Kidney (tissue), 13 donors: ENCODE measurements at regions not wholly inside any gene's neighbourhood (a gene's known extent, or its start where the extent isn't known, plus 50 kb on each side); places are given as distances from the start of the nearest gene placed in this dataset.

Source experiments
- DNase-seq, 5 donors: peaks; one replicate each; pipeline ENCODE4 v3.0.0-alpha.2; 2013 to 2020
- FAIRE-seq: peaks from 2 replicates; lab custom pipeline; 2012; peaks lifted over from hg19 to GRCh38; lab: Jason Lieb, UNC
- H3K27ac ChIP-seq, 2 donors: one replicate each; pipeline ENCODE4 v1.7.0; 2013; ENCODE audit warnings: low read depth in 2 of 2, low read length in 2 of 2, inconsistent platforms in 1 of 2
- H3K27me3 ChIP-seq: one replicate; pipeline ENCODE4 v1.7.1; 2013; ENCODE audit warnings: low read length, inconsistent platforms; ENCODE audit not compliant: control insufficient read depth, insufficient read depth
- H3K36me3 ChIP-seq, 3 donors: one replicate each; pipeline versions ENCODE4 v1.7.0 to v1.7.1; 2013; ENCODE audit warnings: low read length in 3 of 3, control low read depth in 1 of 3, inconsistent platforms in 1 of 3; ENCODE audit not compliant: insufficient read depth in 3 of 3, control insufficient read depth in 2 of 3
- H3K4me1 ChIP-seq, 3 donors: one replicate each; pipeline versions ENCODE4 v1.7.0 to v1.7.1; 2013; ENCODE audit warnings: low read length in 3 of 3, inconsistent platforms in 1 of 3, low read depth in 1 of 3; ENCODE audit not compliant: control insufficient read depth in 2 of 3, insufficient read depth in 2 of 3
- H3K4me3 ChIP-seq, 3 donors: one replicate each; pipeline versions ENCODE4 v1.7.0 to v1.8.1; 2013; ENCODE audit warnings: low read length in 3 of 3, control low read depth in 1 of 3, inconsistent platforms in 1 of 3
- H3K9ac ChIP-seq, 3 donors: one replicate each; pipeline versions ENCODE4 v1.7.0 to v1.7.1; 2013; ENCODE audit warnings: low read length in 3 of 3, control low read depth in 1 of 3, inconsistent platforms in 1 of 3
- H3K9me3 ChIP-seq, 3 donors: one replicate each; pipeline versions ENCODE4 v1.7.0 to v1.7.1; 2013; ENCODE audit warnings: low read length in 3 of 3, control low read depth in 1 of 3, inconsistent platforms in 1 of 3; ENCODE audit not compliant: control insufficient read depth in 2 of 3, insufficient read depth in 1 of 3
- intact Hi-C: fragments of 100-400 bp; cut with DNase I; formaldehyde crosslinking; loops from one replicate; pipeline ENCODE4 v1.11.1; 2022
- TF ChIP-seq, protein P1 (sequence below): IDR thresholded peaks from 3 replicates; pipeline ENCODE4 v1.5.1; 2012; ENCODE audit warnings: mild to moderate bottlenecking, moderate library complexity, borderline replicate concordance; ENCODE audit not compliant: insufficient read depth; ENCODE audit errors: extremely low read depth
- donor health status: control.
- donor health status: control.
- donor health status: control.
- donor health status: control.
- donor health status: control.
- donor health status: DM: yes; HTN: yes; CAD: no.
- donor health status: Normal renal cell carcinoma (clear cell type).

DNA sequence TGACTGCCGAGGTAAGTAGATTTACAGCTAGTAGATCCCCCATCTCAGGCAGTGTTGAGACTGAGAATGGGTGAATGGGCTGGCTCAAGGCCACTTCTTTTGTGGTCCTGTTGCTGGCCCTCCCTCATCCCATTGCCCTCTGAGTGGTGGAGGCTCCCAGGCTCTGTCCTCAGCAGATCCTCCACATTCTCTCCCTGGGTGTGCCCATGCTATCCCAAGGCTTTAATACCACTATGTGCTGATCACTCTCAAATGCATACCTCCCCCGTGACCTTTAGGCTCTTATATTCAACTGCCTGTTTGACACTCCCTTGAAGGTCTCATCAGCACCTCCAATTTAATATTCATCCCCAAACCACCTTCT lies 271.8 kb downstream of the GLI2 start:
- Histone ChIP-seq H3K9me3 (peaks cover 0 to 1% (median 0%) of the 10 kb centered on the region in 3 donors), H3K4me3 (no peak overlapping the region), H3K27ac (no peak overlapping the region), H3K36me3 (no peaks in the 10 kb centered on the region), H3K4me1 (no peaks in the 10 kb centered on the region), H3K9ac (no peak overlapping the region), H3K27me3 (no peaks in the 10 kb centered on the region)
- FAIRE-seq, result no peak
- no peak for DNase-seq
- intact Hi-C loops, result no loop called here
- TF ChIP-seq, protein P1, sequence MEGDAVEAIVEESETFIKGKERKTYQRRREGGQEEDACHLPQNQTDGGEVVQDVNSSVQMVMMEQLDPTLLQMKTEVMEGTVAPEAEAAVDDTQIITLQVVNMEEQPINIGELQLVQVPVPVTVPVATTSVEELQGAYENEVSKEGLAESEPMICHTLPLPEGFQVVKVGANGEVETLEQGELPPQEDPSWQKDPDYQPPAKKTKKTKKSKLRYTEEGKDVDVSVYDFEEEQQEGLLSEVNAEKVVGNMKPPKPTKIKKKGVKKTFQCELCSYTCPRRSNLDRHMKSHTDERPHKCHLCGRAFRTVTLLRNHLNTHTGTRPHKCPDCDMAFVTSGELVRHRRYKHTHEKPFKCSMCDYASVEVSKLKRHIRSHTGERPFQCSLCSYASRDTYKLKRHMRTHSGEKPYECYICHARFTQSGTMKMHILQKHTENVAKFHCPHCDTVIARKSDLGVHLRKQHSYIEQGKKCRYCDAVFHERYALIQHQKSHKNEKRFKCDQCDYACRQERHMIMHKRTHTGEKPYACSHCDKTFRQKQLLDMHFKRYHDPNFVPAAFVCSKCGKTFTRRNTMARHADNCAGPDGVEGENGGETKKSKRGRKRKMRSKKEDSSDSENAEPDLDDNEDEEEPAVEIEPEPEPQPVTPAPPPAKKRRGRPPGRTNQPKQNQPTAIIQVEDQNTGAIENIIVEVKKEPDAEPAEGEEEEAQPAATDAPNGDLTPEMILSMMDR, result no peak

DNA sequence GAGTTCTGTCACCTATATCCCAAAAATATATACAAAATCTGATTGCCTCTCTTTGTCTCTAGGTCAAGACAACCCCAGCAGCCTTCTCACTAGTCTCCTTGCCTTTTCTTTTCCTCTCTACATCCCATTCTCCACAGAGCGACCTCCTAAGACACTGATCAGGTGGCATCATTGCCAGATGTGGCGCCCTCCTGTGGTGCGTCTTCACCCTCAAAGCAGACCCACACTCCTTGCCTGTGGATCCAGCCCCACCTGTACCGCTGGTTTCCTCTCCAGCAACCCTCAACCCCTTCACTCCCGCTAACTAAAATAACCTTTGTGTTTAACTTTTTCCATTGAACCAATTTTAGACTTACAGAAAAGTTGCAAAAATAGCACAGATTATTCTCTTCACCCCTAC lies 273.3 kb downstream of the GLI2 start:
- intact Hi-C loops, result no loop called here
- no peak for FAIRE-seq
- no peak overlapping the region for H3K9ac ChIP-seq

DNA sequence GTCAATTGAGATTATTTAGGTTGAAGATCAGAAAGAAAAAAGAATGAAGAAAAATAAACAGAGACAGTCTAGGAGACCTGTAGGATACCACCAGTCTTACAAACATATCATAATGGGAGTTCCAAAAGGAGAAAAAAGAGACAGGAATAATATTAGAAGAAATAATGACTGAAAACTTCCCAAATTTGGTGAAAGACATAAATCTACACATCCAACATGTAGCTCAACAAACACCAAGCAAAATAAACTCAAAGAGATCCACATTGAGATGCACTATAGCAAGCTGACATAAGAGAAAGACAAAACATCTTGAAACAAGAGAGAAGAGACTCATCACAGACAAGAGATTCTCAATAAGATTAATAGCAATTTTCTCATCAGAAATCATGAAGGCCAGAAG lies 274.0 kb downstream of the TFCP2L1 start:
- TF ChIP-seq, protein P1, result no peak
- Histone ChIP-seq H3K36me3 (no peaks in the 10 kb centered on the region), H3K4me3 (no peak overlapping the region), H3K27ac (no peak overlapping the region), H3K27me3 (no peaks in the 10 kb centered on the region), H3K9ac (no peak overlapping the region), H3K9me3 (peaks cover 0 to 2% (median 1%) of the 10 kb centered on the region in 3 donors), H3K4me1 (no peaks in the 10 kb centered on the region)
- FAIRE-seq (no peak), DNase-seq (no peak)
- intact Hi-C loops, result no loop called here

More for the DNA sequence above, 273.3 kb downstream of the GLI2 start:
- no peaks in the 10 kb centered on the region for H3K36me3 ChIP-seq
- no peak overlapping the region for H3K27ac ChIP-seq
- H3K9me3 ChIP-seq, result peaks cover 0 to 1% (median 0%) of the 10 kb centered on the region in 3 donors
- H3K4me3 ChIP-seq, result no peak overlapping the region
- no peaks in the 10 kb centered on the region for H3K27me3 ChIP-seq
- no peaks in the 10 kb centered on the region for H3K4me1 ChIP-seq
- TF ChIP-seq, protein P1, result no peak
- no peak for DNase-seq

DNA sequence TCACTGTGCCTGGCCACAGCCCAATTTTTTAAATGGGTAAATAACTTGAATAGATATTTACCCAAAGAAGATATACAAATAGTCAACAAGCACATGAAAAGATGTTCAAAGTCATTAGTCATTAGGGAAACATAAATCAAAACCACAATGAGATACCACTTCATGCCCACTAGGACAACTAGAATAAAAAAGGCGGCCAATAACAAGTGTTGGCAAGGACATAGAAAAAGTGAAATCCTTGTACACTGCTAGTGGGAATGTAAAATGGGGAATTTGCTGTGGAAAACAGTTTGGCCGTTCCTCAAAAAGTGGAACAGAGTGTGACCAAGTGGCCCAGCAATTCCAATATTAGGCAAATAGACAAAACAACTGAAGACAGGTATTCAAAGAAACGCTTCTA lies 270.1 kb downstream of the TFCP2L1 start:
- intact Hi-C loops, result no loop called here
- H3K9me3 ChIP-seq, result peaks cover 0 to 2% (median 0%) of the 10 kb centered on the region in 3 donors

More for the DNA sequence above, 270.1 kb downstream of the TFCP2L1 start:
- TF ChIP-seq, protein P1, result no peak
- H3K36me3 ChIP-seq, result no peaks in the 10 kb centered on the region
- no peak for DNase-seq
- H3K27me3 ChIP-seq, result no peaks in the 10 kb centered on the region
- H3K27ac ChIP-seq, result no peak overlapping the region
- FAIRE-seq, result no peak
- no peak overlapping the region for H3K9ac ChIP-seq
- no peaks in the 10 kb centered on the region for H3K4me1 ChIP-seq
- H3K4me3 ChIP-seq, result no peak overlapping the region
